Mesenchymal stem cell (in vitro differentiated cells and primary cell): ENCODE measurements at regions not wholly inside any gene's neighbourhood (a gene's known extent, or its start where the extent isn't known, plus 50 kb on each side); places are given as distances from the start of the nearest gene placed in this dataset.
A peak's percentile ranks its signal among the peaks of the same experiment; 100 is the strongest.

Experiments
- DNase-seq: peaks from one replicate; pipeline ENCODE4 v3.0.0-alpha.2; 2013
- H2AFZ ChIP-seq: one replicate; pipeline ENCODE4 v1.6.1; 2013; ENCODE audit warnings: low read depth, mild to moderate bottlenecking, control low read depth, inconsistent platforms, low read length, moderate library complexity
- H2AK5ac ChIP-seq: 2 replicates; pipeline ENCODE4 v1.6.1; 2013; ENCODE audit warnings: low read length, moderate library complexity, mild to moderate bottlenecking, inconsistent platforms; ENCODE audit not compliant: severe bottlenecking
- H2BK120ac ChIP-seq: one replicate; pipeline ENCODE4 v1.6.1; 2013; ENCODE audit warnings: low read depth, mild to moderate bottlenecking, inconsistent platforms, low read length, moderate library complexity
- H2BK12ac ChIP-seq, 2 experiments: one replicate each; pipeline ENCODE4 v1.6.1; 2013; ENCODE audit warnings: inconsistent platforms in 2 of 2, low read length in 2 of 2, mild to moderate bottlenecking in 2 of 2, moderate library complexity in 2 of 2, control low read depth in 1 of 2
- H2BK15ac ChIP-seq: one replicate; pipeline ENCODE4 v1.6.1; 2013; ENCODE audit warnings: mild to moderate bottlenecking, low read depth, inconsistent platforms; ENCODE audit not compliant: poor library complexity, severe bottlenecking
- H2BK5ac ChIP-seq: 2 replicates; pipeline ENCODE4 v1.6.1; 2013; ENCODE audit warnings: low read depth, mild to moderate bottlenecking, low read length, control low read depth, inconsistent platforms; ENCODE audit not compliant: poor library complexity, severe bottlenecking
- H3K14ac ChIP-seq, 2 experiments: one replicate each; pipeline ENCODE4 v1.6.1; 2013; ENCODE audit warnings: inconsistent platforms in 2 of 2, low read length in 2 of 2, control low read depth in 1 of 2, mild to moderate bottlenecking in 1 of 2, moderate library complexity in 1 of 2
- H3K18ac ChIP-seq, 2 experiments: one replicate each; pipeline ENCODE4 v1.6.1; 2013; ENCODE audit warnings: inconsistent platforms in 2 of 2, low read length in 2 of 2, control low read depth in 1 of 2, low read depth in 1 of 2, mild to moderate bottlenecking in 1 of 2
- H3K23ac ChIP-seq, 2 experiments: one replicate each; pipeline ENCODE4 v1.6.1; 2013; ENCODE audit warnings: inconsistent platforms in 2 of 2, low read length in 2 of 2, mild to moderate bottlenecking in 2 of 2, moderate library complexity in 2 of 2, control low read depth in 1 of 2
- H3K27ac ChIP-seq: 2 replicates; pipeline ENCODE4 v1.5.1; 2013; ENCODE audit warnings: mild to moderate bottlenecking, moderate library complexity, low read length, control low read depth, inconsistent platforms; ENCODE audit not compliant: poor library complexity, severe bottlenecking
- H3K27me3 ChIP-seq, 2 experiments: 2 replicates each; pipeline versions ENCODE4 v1.6.1 to v1.7.0; 2013; ENCODE audit warnings: low read length in 2 of 2, mild to moderate bottlenecking in 2 of 2, moderate library complexity in 2 of 2, control low read depth in 1 of 2, inconsistent platforms in 1 of 2; ENCODE audit not compliant: control insufficient read depth in 1 of 2, insufficient read depth in 1 of 2
- H3K36me3 ChIP-seq, 2 experiments: 2 replicates each; pipeline versions ENCODE4 v1.6.1 to v1.7.0; 2013; ENCODE audit warnings: low read length in 2 of 2, control low read depth in 1 of 2, inconsistent platforms in 1 of 2, low read depth in 1 of 2, mild to moderate bottlenecking in 1 of 2; ENCODE audit not compliant: insufficient read depth in 2 of 2, control insufficient read depth in 1 of 2
- H3K4ac ChIP-seq, 2 experiments: one replicate each; pipeline ENCODE4 v1.6.1; 2013; ENCODE audit warnings: inconsistent platforms in 2 of 2, low read length in 2 of 2, mild to moderate bottlenecking in 2 of 2, moderate library complexity in 2 of 2, control low read depth in 1 of 2, low read depth in 1 of 2
- H3K4me1 ChIP-seq: 2 replicates; pipeline ENCODE4 v1.6.1; 2013; ENCODE audit warnings: low read depth, low read length, control low read depth; ENCODE audit not compliant: control insufficient read depth, insufficient read depth
- H3K4me2 ChIP-seq: 2 replicates; pipeline ENCODE4 v1.6.1; 2013; ENCODE audit warnings: low read length, mild to moderate bottlenecking, inconsistent platforms; ENCODE audit not compliant: poor library complexity, severe bottlenecking
- H3K4me3 ChIP-seq, 2 experiments: 2 replicates each; pipeline versions ENCODE4 v1.5.1 to v1.7.0; 2013; ENCODE audit warnings: low read length in 2 of 2, mild to moderate bottlenecking in 2 of 2, control low read depth in 1 of 2, low read depth in 1 of 2; ENCODE audit not compliant: insufficient read depth in 1 of 2
- H3K79me1 ChIP-seq: replicated peaks from 2 replicates; pipeline ENCODE4 v1.6.1; 2013; ENCODE audit warnings: mild to moderate bottlenecking, control low read depth, low read length, inconsistent platforms; ENCODE audit not compliant: poor library complexity, severe bottlenecking
- H3K9ac ChIP-seq: 2 replicates; pipeline ENCODE4 v1.7.0; 2013; ENCODE audit warnings: mild to moderate bottlenecking, low read length, moderate library complexity
- H3K9me3 ChIP-seq: 2 replicates; pipeline ENCODE4 v1.7.0; 2013; ENCODE audit warnings: mild to moderate bottlenecking, low read length; ENCODE audit not compliant: control insufficient read depth
- H4K8ac ChIP-seq: one replicate; pipeline ENCODE4 v1.6.1; 2013; ENCODE audit warnings: inconsistent platforms, mild to moderate bottlenecking, low read length, moderate library complexity
- H4K91ac ChIP-seq: one replicate; pipeline ENCODE4 v1.6.1; 2013; ENCODE audit warnings: mild to moderate bottlenecking, low read length, inconsistent platforms
- WGBS: methylation state at CpG from one replicate; pipeline ENCODE4 v1.1.7; 2013; ENCODE audit warnings: mixed read lengths; 5-methylcytosine and 5-hydroxymethylcytosine counted together

- Histone ChIP-seq H3K9me3 (peaks cover 56% of the 10 kb centered on the region), H3K27me3 (no peaks in the 10 kb centered on the region), H4K8ac (no peak overlapping the region), H3K23ac (no peak overlapping the region), H3K4ac (no peak overlapping the region), H3K4me1 (no peaks in the 10 kb centered on the region), H2BK5ac (no peak overlapping the region), H3K27ac (no peak overlapping the region), H2AK5ac (no peak overlapping the region), H4K91ac (no peak overlapping the region), H3K9ac (no peak overlapping the region), H2BK12ac (no peak overlapping the region), H2BK15ac (no peak overlapping the region), H2AFZ (no peak overlapping the region), H3K79me1 (no peaks in the 10 kb centered on the region), H3K36me3 (no peaks in the 10 kb centered on the region), H3K18ac (no peak overlapping the region), H3K14ac (no peak overlapping the region), H3K4me3 (no peak overlapping the region), H3K4me2 (no peak overlapping the region), H2BK120ac (no peak overlapping the region)
- whole genome bisulfite sequencing, result 68% methylated on average over 2 of the region's 2 CpGs
- DNase-seq, result no peak
Observed at GRCh38 chr4:104352211-104352610, 142.5 kb downstream of the CXXC4 start.

GRCh38 chr4:104351706-104352105, 143.0 kb downstream of the CXXC4 start:
- Histone ChIP-seq H2BK120ac (no peak overlapping the region), H3K9me3 (peaks cover 53% of the 10 kb centered on the region), H3K23ac (no peak overlapping the region), H3K27me3 (no peaks in the 10 kb centered on the region), H3K14ac (no peak overlapping the region), H3K79me1 (no peaks in the 10 kb centered on the region), H3K36me3 (no peaks in the 10 kb centered on the region), H3K9ac (no peak overlapping the region), H2BK5ac (no peak overlapping the region), H4K91ac (no peak overlapping the region), H2AFZ (no peak overlapping the region), H3K4me2 (no peak overlapping the region), H4K8ac (no peak overlapping the region), H3K4me1 (no peaks in the 10 kb centered on the region), H2BK15ac (no peak overlapping the region), H2AK5ac (no peak overlapping the region), H2BK12ac (no peak overlapping the region), H3K4ac (no peak overlapping the region), H3K18ac (no peak overlapping the region), H3K4me3 (no peak overlapping the region), H3K27ac (no peak overlapping the region)
- 74% methylated on average over 3 of the region's 3 CpGs for WGBS
- DNase-seq, result no peak

GRCh38 chr4:104345598-104346242, 149.0 kb downstream of the CXXC4 start:
- Histone ChIP-seq H3K4me3 (no peak overlapping the region), H3K4ac (no peak overlapping the region), H3K27me3 (no peaks in the 10 kb centered on the region), H3K4me1 (no peaks in the 10 kb centered on the region), H2BK120ac (no peak overlapping the region), H3K27ac (no peak overlapping the region), H3K18ac (no peak overlapping the region), H3K36me3 (no peaks in the 10 kb centered on the region), H4K91ac (no peak overlapping the region), H2BK5ac (no peak overlapping the region), H3K23ac (no peak overlapping the region), H2BK15ac (no peak overlapping the region), H3K14ac (peak overlapping the region in 1 of 2 experiments; percentile 91), H3K79me1 (no peaks in the 10 kb centered on the region), H3K4me2 (no peak overlapping the region), H2BK12ac (no peak overlapping the region), H3K9ac (no peak overlapping the region), H4K8ac (no peak overlapping the region), H2AFZ (no peak overlapping the region), H3K9me3 (peaks cover 29% of the 10 kb centered on the region), H2AK5ac (no peak overlapping the region)
- WGBS, result 92% methylated on average over 4 of the region's 4 CpGs
- no peak for DNase-seq

- WGBS, result 83% methylated on average over 11 of the region's 11 CpGs
Observed at GRCh38 chr4:104344342-104344980, 150.2 kb downstream of the CXXC4 start.

More at GRCh38 chr4:104344342-104344980, 150.2 kb downstream of the CXXC4 start:
- Histone ChIP-seq H2BK12ac (no peak overlapping the region), H3K79me1 (no peaks in the 10 kb centered on the region), H3K4ac (no peak overlapping the region), H3K27me3 (no peaks in the 10 kb centered on the region), H2AK5ac (no peak overlapping the region), H3K4me2 (no peak overlapping the region), H3K23ac (no peak overlapping the region), H2BK120ac (no peak overlapping the region), H3K27ac (no peak overlapping the region), H3K4me1 (no peaks in the 10 kb centered on the region), H2BK15ac (no peak overlapping the region), H3K4me3 (no peak overlapping the region), H3K14ac (peak overlapping the region in 1 of 2 experiments; percentile 20), H3K36me3 (no peaks in the 10 kb centered on the region), H2BK5ac (no peak overlapping the region), H3K9me3 (peaks cover 21% of the 10 kb centered on the region), H4K8ac (no peak overlapping the region), H3K18ac (no peak overlapping the region), H2AFZ (no peak overlapping the region), H4K91ac (no peak overlapping the region), H3K9ac (no peak overlapping the region)
- no peak for DNase-seq
